Fibroblast of lung (primary cell): ENCODE measurements at regions not wholly inside any gene's neighbourhood (a gene's known extent, or its start where the extent isn't known, plus 50 kb on each side); places are given as distances from the start of the nearest gene placed in this dataset.

Experiments used
- DNase-seq, 2 donors: peaks; one replicate each; pipeline versions ENCODE4 v3.0.0 to v3.0.0-alpha.2; 2010; ENCODE audit warnings: low read depth in 2 of 2
- H2AFZ ChIP-seq: 2 replicates; pipeline ENCODE4 v1.5.1; 2012; ENCODE audit warnings: low read length, control low read depth, inconsistent platforms
- H3K27ac ChIP-seq: 2 replicates; pipeline ENCODE4 v1.5.1; 2011; ENCODE audit warnings: low read length, control low read depth; ENCODE audit not compliant: insufficient read depth
- H3K27me3 ChIP-seq: 2 replicates; pipeline ENCODE4 v1.5.1; 2011; ENCODE audit warnings: mild to moderate bottlenecking, low read length; ENCODE audit not compliant: control insufficient read depth, insufficient read depth
- H3K36me3 ChIP-seq: 2 replicates; pipeline ENCODE4 v1.5.1; 2011; ENCODE audit warnings: low read length; ENCODE audit not compliant: control insufficient read depth, insufficient read depth
- H3K4me1 ChIP-seq: 2 replicates; pipeline ENCODE4 v1.5.1; 2011; ENCODE audit warnings: low read length; ENCODE audit not compliant: control insufficient read depth, insufficient read depth; ENCODE audit errors: extremely low read depth
- H3K4me2 ChIP-seq: 2 replicates; pipeline ENCODE4 v1.5.1; 2011; ENCODE audit warnings: low read length, control low read depth; ENCODE audit not compliant: insufficient read depth; ENCODE audit errors: extremely low read depth
- H3K4me3 ChIP-seq, 4 experiments: fragments of 200-600 bp in 1 of 4; sonication (generic) in 1 of 4; replicated peaks in 1 of 4; 2 replicates each; pipeline ENCODE4 v1.5.1; 2011 to 2016; ENCODE audit warnings: low read length in 4 of 4, low read depth in 3 of 4, mild to moderate bottlenecking in 3 of 4, control low read depth in 2 of 4, inconsistent platforms in 1 of 4, mixed read lengths in 1 of 4; ENCODE audit not compliant: insufficient read depth in 1 of 4; ENCODE audit errors: control extremely low read depth in 1 of 4
- H3K79me2 ChIP-seq: 2 replicates; pipeline ENCODE4 v1.5.1; 2012; ENCODE audit warnings: mild to moderate bottlenecking, low read length, inconsistent platforms; ENCODE audit not compliant: control insufficient read depth, insufficient read depth
- H3K9ac ChIP-seq: 2 replicates; pipeline ENCODE4 v1.5.1; 2011; ENCODE audit warnings: mild to moderate bottlenecking, low read length, control low read depth; ENCODE audit not compliant: insufficient read depth
- H3K9me3 ChIP-seq: 2 replicates; pipeline ENCODE4 v1.5.1; 2012; ENCODE audit warnings: low read depth, low read length; ENCODE audit not compliant: control insufficient read depth, insufficient read depth
- H4K20me1 ChIP-seq: 2 replicates; pipeline ENCODE4 v1.5.1; 2011; ENCODE audit warnings: low read length; ENCODE audit not compliant: control insufficient read depth, insufficient read depth; ENCODE audit errors: extremely low read depth
- EZH2 ChIP-seq: IDR thresholded peaks from 2 replicates; pipeline ENCODE4 v1.5.1; 2012; ENCODE audit warnings: low read length, control low read depth, mild to moderate bottlenecking; ENCODE audit errors: missing control alignments
- TF ChIP-seq, protein P1 (sequence below), 2 donors: IDR thresholded peaks in 1 of 2; conservative IDR thresholded peaks in 1 of 2; 1 replicate in 1 of 2; 2 replicates in 1 of 2; pipeline ENCODE4 v1.5.1; 2011 to 2012; ENCODE audit warnings: low read length in 2 of 2, control low read depth in 1 of 2, inconsistent platforms in 1 of 2, low read depth in 1 of 2, mild to moderate bottlenecking in 1 of 2

DNA sequence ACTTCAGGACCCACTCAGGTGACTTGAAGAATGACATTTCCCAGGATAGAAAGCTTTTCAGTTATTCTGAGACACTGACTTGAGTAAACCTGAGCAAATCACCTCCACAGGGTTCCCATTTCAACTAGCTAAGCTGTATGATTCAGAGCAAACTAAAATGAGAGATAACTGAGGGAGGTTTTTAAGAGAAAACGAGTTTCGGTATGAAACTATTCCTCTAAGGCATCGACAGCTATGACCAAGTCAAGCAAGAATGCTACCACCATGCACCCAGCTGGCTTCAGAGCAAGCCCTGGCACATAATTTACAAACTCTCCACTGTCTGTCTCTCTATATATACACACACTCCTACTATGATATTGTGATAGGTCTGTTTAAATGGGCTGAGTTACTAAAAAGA lies 75.4 kb downstream of the PERP start:
- Histone ChIP-seq H3K4me1 (no peaks in the 10 kb centered on the region), H3K36me3 (no peaks in the 10 kb centered on the region), H3K79me2 (no peaks in the 10 kb centered on the region), H3K4me2 (no peak overlapping the region), H3K27ac (no peak overlapping the region), H3K9me3 (no peaks in the 10 kb centered on the region), H4K20me1 (no peaks in the 10 kb centered on the region), H3K27me3 (peaks cover 7% of the 10 kb centered on the region), H2AFZ (no peak overlapping the region), H3K9ac (no peak overlapping the region), H3K4me3 (no peak overlapping the region)
- peak in 1 of 2 donors; percentile 8 for DNase-seq
- TF ChIP-seq EZH2: no peak
- TF ChIP-seq, protein P1, sequence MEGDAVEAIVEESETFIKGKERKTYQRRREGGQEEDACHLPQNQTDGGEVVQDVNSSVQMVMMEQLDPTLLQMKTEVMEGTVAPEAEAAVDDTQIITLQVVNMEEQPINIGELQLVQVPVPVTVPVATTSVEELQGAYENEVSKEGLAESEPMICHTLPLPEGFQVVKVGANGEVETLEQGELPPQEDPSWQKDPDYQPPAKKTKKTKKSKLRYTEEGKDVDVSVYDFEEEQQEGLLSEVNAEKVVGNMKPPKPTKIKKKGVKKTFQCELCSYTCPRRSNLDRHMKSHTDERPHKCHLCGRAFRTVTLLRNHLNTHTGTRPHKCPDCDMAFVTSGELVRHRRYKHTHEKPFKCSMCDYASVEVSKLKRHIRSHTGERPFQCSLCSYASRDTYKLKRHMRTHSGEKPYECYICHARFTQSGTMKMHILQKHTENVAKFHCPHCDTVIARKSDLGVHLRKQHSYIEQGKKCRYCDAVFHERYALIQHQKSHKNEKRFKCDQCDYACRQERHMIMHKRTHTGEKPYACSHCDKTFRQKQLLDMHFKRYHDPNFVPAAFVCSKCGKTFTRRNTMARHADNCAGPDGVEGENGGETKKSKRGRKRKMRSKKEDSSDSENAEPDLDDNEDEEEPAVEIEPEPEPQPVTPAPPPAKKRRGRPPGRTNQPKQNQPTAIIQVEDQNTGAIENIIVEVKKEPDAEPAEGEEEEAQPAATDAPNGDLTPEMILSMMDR (conservative IDR thresholded peaks at IDR 0.05 in 1 of 2, IDR thresholded peaks at IDR 0.05 in 1 of 2; ENCODE audit: low read depth in 1 of 2, low read length in 2 of 2): no peak

DNA sequence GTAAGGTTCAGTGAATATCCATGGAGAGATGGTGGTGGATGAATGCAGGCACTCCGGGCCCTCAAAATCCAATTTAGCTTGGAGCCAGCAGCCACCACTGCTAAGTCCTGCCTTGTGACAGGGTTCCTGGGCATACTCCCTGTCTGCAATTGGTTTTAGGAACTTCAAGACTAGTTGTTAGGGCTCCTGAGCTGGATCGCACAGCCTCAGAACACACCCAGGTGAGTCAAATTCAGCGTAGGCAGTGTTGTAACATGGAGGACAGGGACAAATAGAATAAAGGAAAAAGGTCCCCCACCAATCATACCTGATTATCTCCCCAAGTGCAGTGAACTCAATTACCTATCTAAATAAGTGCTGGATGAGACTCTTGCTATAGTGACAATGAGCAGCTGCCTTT lies 74.6 kb downstream of the PERP start:
- Histone ChIP-seq H3K27ac (no peak overlapping the region), H3K9ac (no peak overlapping the region), H3K4me2 (no peak overlapping the region), H4K20me1 (no peaks in the 10 kb centered on the region), H3K36me3 (no peaks in the 10 kb centered on the region), H3K27me3 (peaks cover 4% of the 10 kb centered on the region), H3K4me3 (no peak overlapping the region), H3K4me1 (no peaks in the 10 kb centered on the region), H2AFZ (no peak overlapping the region), H3K79me2 (no peaks in the 10 kb centered on the region), H3K9me3 (no peaks in the 10 kb centered on the region)
- DNase-seq: no peak
- no peak for TF ChIP-seq EZH2
- TF ChIP-seq, protein P1 (conservative IDR thresholded peaks at IDR 0.05 in 1 of 2, IDR thresholded peaks at IDR 0.05 in 1 of 2; ENCODE audit: low read depth in 1 of 2, low read length in 2 of 2): no peak

DNA sequence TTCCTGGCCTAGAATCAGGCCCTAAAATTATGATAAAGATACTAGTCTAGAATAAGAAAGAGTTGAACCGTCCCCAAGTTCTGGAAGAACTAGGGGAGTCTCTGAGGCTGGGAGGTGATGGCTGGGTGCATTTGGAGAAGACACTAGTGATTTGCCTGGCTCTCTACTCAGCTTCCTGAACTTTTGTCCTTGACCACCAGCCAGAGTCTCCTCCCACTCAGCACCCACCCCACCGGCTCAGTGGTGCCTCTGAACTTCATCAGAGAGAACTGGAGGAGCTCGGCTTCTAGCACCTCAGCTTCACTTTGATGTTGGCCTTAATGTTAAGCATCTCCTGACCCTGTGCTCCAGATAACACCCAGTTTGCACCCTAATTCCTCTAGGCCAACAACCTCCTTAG lies 73.0 kb downstream of the PERP start:
- DNase-seq: no peak

More for the DNA sequence above, 73.0 kb downstream of the PERP start:
- H3K4me2 ChIP-seq: no peak overlapping the region
- no peak overlapping the region for H3K4me3 ChIP-seq
- no peaks in the 10 kb centered on the region for H4K20me1 ChIP-seq
- no peak overlapping the region for H2AFZ ChIP-seq
- H3K27ac ChIP-seq: no peak overlapping the region
- peaks cover 4% of the 10 kb centered on the region for H3K27me3 ChIP-seq
- H3K9me3 ChIP-seq: no peaks in the 10 kb centered on the region
- H3K9ac ChIP-seq: no peak overlapping the region
- H3K79me2 ChIP-seq: no peaks in the 10 kb centered on the region
- H3K36me3 ChIP-seq: no peaks in the 10 kb centered on the region
- no peaks in the 10 kb centered on the region for H3K4me1 ChIP-seq
- no peak for TF ChIP-seq EZH2
- TF ChIP-seq, protein P1 (conservative IDR thresholded peaks at IDR 0.05 in 1 of 2, IDR thresholded peaks at IDR 0.05 in 1 of 2; ENCODE audit: low read depth in 1 of 2, low read length in 2 of 2): no peak
